ENCODE measurements at regions not wholly inside any gene's neighbourhood (a gene's known extent, or its start where the extent isn't known, plus 50 kb on each side); places are given as distances from the start of the nearest gene placed in this dataset.

- no peaks in the 10 kb centered on the region for H3K27me3 ChIP-seq
- intact Hi-C loops (cut with DNase I), result no loop called here
- no peaks in the 10 kb centered on the region for H3K36me3 ChIP-seq
- H3K4me3 ChIP-seq, result no peak overlapping the region
- H3K27ac ChIP-seq, result no peak overlapping the region
- H3K4me1 ChIP-seq, result no peaks in the 10 kb centered on the region
- TF ChIP-seq POLR2AphosphoS5 (IDR thresholded peaks at IDR 0.05) (no peak), POLR2A (IDR thresholded peaks at IDR 0.05) (no peak)
- no peaks in the 10 kb centered on the region for H3K9me3 ChIP-seq
- no peak for DNase-seq
- 80 to 85% methylated on average over 6 of the region's 6 CpGs for WGBS, 2 donors
Measured at GRCh38 chrX:145729635-145730034, 88.0 kb upstream of the SLITRK2 start.

- WGBS, 2 donors, result 60 to 73% methylated on average over 1 of the region's 1 CpG
- DNase-seq, result no peak
- Histone ChIP-seq H3K27me3 (no peaks in the 10 kb centered on the region), H3K9me3 (no peaks in the 10 kb centered on the region), H3K36me3 (no peaks in the 10 kb centered on the region), H3K4me3 (no peak overlapping the region), H3K27ac (no peak overlapping the region), H3K4me1 (no peaks in the 10 kb centered on the region)
- intact Hi-C loops (cut with DNase I), result no loop called here
- TF ChIP-seq, protein P1, sequence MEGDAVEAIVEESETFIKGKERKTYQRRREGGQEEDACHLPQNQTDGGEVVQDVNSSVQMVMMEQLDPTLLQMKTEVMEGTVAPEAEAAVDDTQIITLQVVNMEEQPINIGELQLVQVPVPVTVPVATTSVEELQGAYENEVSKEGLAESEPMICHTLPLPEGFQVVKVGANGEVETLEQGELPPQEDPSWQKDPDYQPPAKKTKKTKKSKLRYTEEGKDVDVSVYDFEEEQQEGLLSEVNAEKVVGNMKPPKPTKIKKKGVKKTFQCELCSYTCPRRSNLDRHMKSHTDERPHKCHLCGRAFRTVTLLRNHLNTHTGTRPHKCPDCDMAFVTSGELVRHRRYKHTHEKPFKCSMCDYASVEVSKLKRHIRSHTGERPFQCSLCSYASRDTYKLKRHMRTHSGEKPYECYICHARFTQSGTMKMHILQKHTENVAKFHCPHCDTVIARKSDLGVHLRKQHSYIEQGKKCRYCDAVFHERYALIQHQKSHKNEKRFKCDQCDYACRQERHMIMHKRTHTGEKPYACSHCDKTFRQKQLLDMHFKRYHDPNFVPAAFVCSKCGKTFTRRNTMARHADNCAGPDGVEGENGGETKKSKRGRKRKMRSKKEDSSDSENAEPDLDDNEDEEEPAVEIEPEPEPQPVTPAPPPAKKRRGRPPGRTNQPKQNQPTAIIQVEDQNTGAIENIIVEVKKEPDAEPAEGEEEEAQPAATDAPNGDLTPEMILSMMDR (IDR thresholded peaks at IDR 0.05), result no peak
- TF ChIP-seq POLR2A (IDR thresholded peaks at IDR 0.05) (no peak), EP300 (IDR thresholded peaks at IDR 0.05) (no peak), POLR2AphosphoS5 (IDR thresholded peaks at IDR 0.05) (no peak)
Measured at GRCh38 chrX:145735036-145735435, 82.6 kb upstream of the SLITRK2 start.

DNA sequence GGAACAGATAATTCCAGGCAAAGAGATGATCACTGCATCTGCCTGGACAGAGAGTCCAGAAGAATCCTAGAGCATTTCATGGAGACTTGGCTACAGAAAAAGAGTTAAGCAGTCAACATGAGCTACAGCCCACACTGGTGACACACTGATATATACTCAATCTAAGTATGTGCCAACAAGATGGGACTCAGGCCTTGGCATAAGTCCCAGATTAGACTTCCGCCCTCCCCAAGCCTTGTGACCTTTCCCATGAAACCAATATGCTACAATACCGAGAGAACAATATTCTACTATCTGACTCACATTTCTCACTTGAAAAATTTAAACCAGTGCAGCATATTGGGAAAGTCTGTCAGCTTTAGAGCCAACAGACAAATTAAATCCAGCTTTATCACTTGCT lies 65.7 kb upstream of the SLITRK2 start:
- intact Hi-C loops (cut with DNase I), result no loop called here
- Histone ChIP-seq H3K9me3 (no peaks in the 10 kb centered on the region), H3K27ac (no peak overlapping the region), H3K4me1 (no peaks in the 10 kb centered on the region), H3K4me3 (no peak overlapping the region), H3K36me3 (no peaks in the 10 kb centered on the region), H3K27me3 (no peaks in the 10 kb centered on the region)
- TF ChIP-seq EP300 (IDR thresholded peaks at IDR 0.05) (no peak), POLR2A (IDR thresholded peaks at IDR 0.05) (no peak), POLR2AphosphoS5 (IDR thresholded peaks at IDR 0.05) (no peak)
- TF ChIP-seq, protein P1 (IDR thresholded peaks at IDR 0.05), result no peak
- 79 to 80% methylated on average over 2 of the region's 2 CpGs for WGBS, 2 donors
- DNase-seq, result no peak
